ENCODE measurements at regions not wholly inside any gene's neighbourhood (a gene's known extent, or its start where the extent isn't known, plus 50 kb on each side); places are given as distances from the start of the nearest gene placed in this dataset.

- TF ChIP-seq CTCF (conservative IDR thresholded peaks at IDR 0.05; ENCODE audit: low read length): no peak
- no peak for TF ChIP-seq EZH2phosphoT487 (IDR thresholded peaks at IDR 0.05; ENCODE audit: borderline replicate concordance, low read depth, low read length)
Measured at GRCh38 chr13:73832128-73832588, 302.0 kb downstream of the KLF12 start.
